CD8-positive, alpha-beta memory T cell (primary cell): ENCODE measurements at regions not wholly inside any gene's neighbourhood (a gene's known extent, or its start where the extent isn't known, plus 50 kb on each side); places are given as distances from the start of the nearest gene placed in this dataset.

ENCODE experiments used
- CTCF ChIA-PET: fragments of 350-600 bp; sonication (Branson Sonifier 250); formaldehyde crosslinking; loops from one replicate; lab custom pipeline; 2021; ENCODE audit warnings: antibody characterized with exemption; lab: Charles Lee
- POLR2A ChIA-PET: fragments of 350-600 bp; sonication (Branson Sonifier 250); formaldehyde crosslinking; loops from one replicate; lab custom pipeline; 2021; ENCODE audit warnings: antibody characterized with exemption; lab: Charles Lee
- DNase-seq, 5 donors: peaks; one replicate each; pipeline versions ENCODE4 v3.0.0 to v3.0.0-alpha.2; 2020 to 2022; ENCODE audit warnings: mixed read lengths in 1 of 5
- H3K27ac ChIP-seq: one replicate; pipeline ENCODE4 v1.7.0; 2013; ENCODE audit warnings: low read depth, mild to moderate bottlenecking, low read length, moderate library complexity
- H3K27me3 ChIP-seq: 2 replicates; pipeline ENCODE4 v1.7.0; 2013; ENCODE audit warnings: low read length, mild to moderate bottlenecking; ENCODE audit not compliant: insufficient read depth, poor library complexity, severe bottlenecking
- H3K36me3 ChIP-seq: 2 replicates; pipeline ENCODE4 v1.7.0; 2013; ENCODE audit warnings: mild to moderate bottlenecking, low read length, moderate library complexity; ENCODE audit not compliant: insufficient read depth
- H3K4me1 ChIP-seq: 2 replicates; pipeline ENCODE4 v1.7.0; 2013; ENCODE audit warnings: mild to moderate bottlenecking, low read length, moderate library complexity; ENCODE audit not compliant: insufficient read depth
- H3K4me3 ChIP-seq: 2 replicates; pipeline ENCODE4 v1.7.0; 2013; ENCODE audit warnings: mild to moderate bottlenecking, low read length
- H3K9me3 ChIP-seq: 2 replicates; pipeline ENCODE4 v1.7.0; 2013; ENCODE audit warnings: mild to moderate bottlenecking, low read length
- H3K27ac Mint-ChIP-seq, 8 donors: one replicate each; pipeline ENCODE4 v1.8.0; 2020 to 2021; ENCODE audit warnings: mixed read lengths in 8 of 8, mild to moderate bottlenecking in 6 of 8, inconsistent platforms in 3 of 8, moderate library complexity in 3 of 8
- H3K27me3 Mint-ChIP-seq, 2 donors: one replicate each; pipeline ENCODE4 v1.8.0; 2020 to 2021; ENCODE audit warnings: mixed read lengths in 2 of 2, mild to moderate bottlenecking in 1 of 2, moderate library complexity in 1 of 2
- H3K36me3 Mint-ChIP-seq, 3 donors: one replicate each; pipeline ENCODE4 v1.8.0; 2020 to 2021; ENCODE audit warnings: mixed read lengths in 3 of 3, inconsistent platforms in 1 of 3, mild to moderate bottlenecking in 1 of 3
- H3K4me1 Mint-ChIP-seq, 3 donors: one replicate each; pipeline ENCODE4 v1.8.0; 2020 to 2021; ENCODE audit warnings: mixed read lengths in 3 of 3, inconsistent platforms in 1 of 3, mild to moderate bottlenecking in 1 of 3
- H3K4me3 Mint-ChIP-seq, 7 donors: one replicate each; pipeline ENCODE4 v1.8.0; 2020 to 2021; ENCODE audit warnings: mixed read lengths in 7 of 7, mild to moderate bottlenecking in 6 of 7, moderate library complexity in 4 of 7, inconsistent platforms in 2 of 7
- H3K9me3 Mint-ChIP-seq, 5 donors: one replicate each; pipeline ENCODE4 v1.8.0; 2020 to 2022; ENCODE audit warnings: mixed read lengths in 5 of 5, mild to moderate bottlenecking in 3 of 5, moderate library complexity in 2 of 5, inconsistent platforms in 1 of 5

DNA sequence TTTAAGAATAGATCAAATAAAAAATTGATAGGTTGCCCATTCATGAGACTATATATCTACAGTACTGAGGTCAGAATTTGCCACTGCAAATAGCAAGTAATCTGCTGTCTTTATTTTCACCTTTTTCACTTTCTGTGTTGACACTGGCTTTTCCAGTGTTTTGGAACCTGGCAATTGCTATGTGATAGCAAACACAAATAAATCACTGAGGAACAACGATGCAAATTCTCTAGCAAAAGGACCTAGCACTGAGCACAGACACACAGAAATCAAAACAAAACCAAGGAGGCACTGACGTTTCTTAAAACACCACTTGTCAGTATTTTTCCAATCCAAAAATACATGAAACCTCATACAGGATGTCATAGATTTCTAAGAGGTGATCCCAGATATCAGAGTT, 210.7 kb downstream of the DHX15 start:
- no peaks in the 10 kb centered on the region for H3K36me3 Mint-ChIP-seq
- CTCF ChIA-PET, result no interaction called here

DNA sequence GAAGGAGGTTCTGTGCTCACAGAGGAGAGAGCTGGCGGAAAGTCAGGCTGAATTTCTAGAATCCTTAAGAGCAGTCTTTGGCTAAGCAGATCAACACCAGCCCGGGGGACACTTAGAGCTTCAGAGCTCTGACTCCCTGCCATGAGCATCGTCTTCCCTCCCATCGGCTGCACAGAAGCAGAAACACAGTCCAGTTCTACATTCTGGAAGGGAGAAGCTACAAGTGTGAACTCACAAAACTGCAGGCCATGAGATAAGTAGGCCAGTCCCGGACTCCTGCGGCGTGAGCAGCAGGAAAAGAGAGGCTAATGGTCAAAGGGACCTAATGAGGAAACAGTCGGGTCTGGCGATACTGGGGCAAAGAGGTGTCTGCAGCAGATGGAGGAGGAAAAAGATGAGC, 211.5 kb downstream of the DHX15 start:
- ChIA-PET CTCF (no interaction called here), POLR2A (no interaction called here)
- Mint-ChIP-seq H3K27ac (no peak overlapping the region), H3K4me3 (no peak overlapping the region), H3K36me3 (no peaks in the 10 kb centered on the region), H3K4me1 (no peaks in the 10 kb centered on the region), H3K27me3 (no peaks in the 10 kb centered on the region), H3K9me3 (peaks cover 0 to 6% (median 3%) of the 10 kb centered on the region in 5 donors)
- Histone ChIP-seq H3K9me3 (no peaks in the 10 kb centered on the region), H3K36me3 (no peaks in the 10 kb centered on the region), H3K4me3 (no peak overlapping the region), H3K27ac (no peak overlapping the region), H3K4me1 (no peaks in the 10 kb centered on the region), H3K27me3 (no peaks in the 10 kb centered on the region)
- no peak for DNase-seq

More for the DNA sequence above, 210.7 kb downstream of the DHX15 start:
- Histone ChIP-seq H3K27ac (no peak overlapping the region), H3K4me3 (no peak overlapping the region), H3K27me3 (no peaks in the 10 kb centered on the region), H3K4me1 (no peaks in the 10 kb centered on the region), H3K36me3 (no peaks in the 10 kb centered on the region), H3K9me3 (no peaks in the 10 kb centered on the region)
- Mint-ChIP-seq H3K27me3 (no peaks in the 10 kb centered on the region), H3K9me3 (peaks cover 0 to 6% (median 3%) of the 10 kb centered on the region in 5 donors), H3K4me3 (no peak overlapping the region), H3K4me1 (no peaks in the 10 kb centered on the region), H3K27ac (no peak overlapping the region)
- POLR2A ChIA-PET, result no interaction called here
- no peak for DNase-seq

DNA sequence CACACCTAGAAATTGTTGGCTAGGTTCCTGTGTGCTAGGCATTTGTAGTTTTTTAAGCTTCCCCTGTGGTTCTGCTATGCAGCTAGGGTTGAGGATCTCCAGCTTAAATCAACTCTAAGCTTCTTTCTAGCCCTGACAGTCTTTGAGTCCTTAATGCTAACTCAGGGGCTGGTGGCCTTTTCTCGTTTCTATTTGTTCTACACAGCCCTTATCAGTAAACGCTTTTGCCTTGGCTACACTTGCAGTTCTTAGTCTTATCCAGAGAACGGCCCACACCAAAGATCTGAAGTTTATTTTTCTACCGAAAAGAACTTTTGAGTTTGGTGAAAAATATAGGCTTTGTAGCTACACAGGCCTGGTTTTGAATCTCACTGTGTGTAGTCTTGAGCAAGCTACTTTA, 212.0 kb downstream of the DHX15 start:
- H3K4me3 Mint-ChIP-seq, result no peak overlapping the region
- no peak overlapping the region for H3K27ac Mint-ChIP-seq
- CTCF ChIA-PET, result no interaction called here
- no peaks in the 10 kb centered on the region for H3K36me3 Mint-ChIP-seq
- Histone ChIP-seq H3K4me1 (no peaks in the 10 kb centered on the region), H3K4me3 (no peak overlapping the region), H3K36me3 (no peaks in the 10 kb centered on the region), H3K27me3 (no peaks in the 10 kb centered on the region), H3K27ac (no peak overlapping the region), H3K9me3 (no peaks in the 10 kb centered on the region)
- no peaks in the 10 kb centered on the region for H3K27me3 Mint-ChIP-seq
- no peak for DNase-seq
- POLR2A ChIA-PET, result no interaction called here
- no peaks in the 10 kb centered on the region for H3K4me1 Mint-ChIP-seq
- H3K9me3 Mint-ChIP-seq, result peaks cover 0 to 5% (median 3%) of the 10 kb centered on the region in 5 donors

DNA sequence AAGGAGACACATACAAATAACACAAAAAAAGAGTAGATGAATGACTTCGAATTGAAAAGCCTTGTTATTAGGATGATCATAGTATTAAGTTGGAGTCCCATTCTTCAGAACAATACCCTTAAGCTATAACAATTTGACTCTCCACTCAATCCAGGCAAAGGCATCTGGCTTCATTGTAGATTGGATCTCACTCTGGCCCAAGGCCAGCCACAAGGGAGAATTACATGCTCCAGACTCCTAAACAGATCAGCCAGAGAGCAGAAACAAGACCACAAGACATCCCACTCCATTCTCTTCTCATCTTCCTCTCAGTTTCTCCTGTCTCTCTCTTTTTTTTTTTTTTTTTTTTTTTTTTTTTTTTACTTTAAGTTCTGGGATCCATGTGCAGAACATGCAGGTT, 213.9 kb downstream of the DHX15 start:
- Histone ChIP-seq H3K27me3 (no peaks in the 10 kb centered on the region), H3K4me3 (no peak overlapping the region), H3K27ac (no peak overlapping the region), H3K36me3 (no peaks in the 10 kb centered on the region), H3K4me1 (no peaks in the 10 kb centered on the region), H3K9me3 (no peaks in the 10 kb centered on the region)
- Mint-ChIP-seq H3K9me3 (peaks cover 0 to 5% (median 3%) of the 10 kb centered on the region in 5 donors), H3K27ac (no peak overlapping the region), H3K27me3 (no peaks in the 10 kb centered on the region), H3K4me1 (no peaks in the 10 kb centered on the region), H3K4me3 (no peak overlapping the region), H3K36me3 (no peaks in the 10 kb centered on the region)
- ChIA-PET POLR2A (no interaction called here), CTCF (no interaction called here)
- no peak for DNase-seq

GRCh38 chr4:24369507-24370029, 214.8 kb downstream of the DHX15 start:
- Mint-ChIP-seq H3K27me3 (no peaks in the 10 kb centered on the region), H3K4me3 (no peak overlapping the region), H3K4me1 (no peaks in the 10 kb centered on the region), H3K36me3 (no peaks in the 10 kb centered on the region), H3K27ac (no peak overlapping the region), H3K9me3 (peaks cover 0 to 5% (median 3%) of the 10 kb centered on the region in 5 donors)
- Histone ChIP-seq H3K36me3 (no peaks in the 10 kb centered on the region), H3K4me1 (no peaks in the 10 kb centered on the region), H3K27me3 (no peaks in the 10 kb centered on the region), H3K27ac (no peak overlapping the region), H3K4me3 (no peak overlapping the region), H3K9me3 (no peaks in the 10 kb centered on the region)
- ChIA-PET CTCF (no interaction called here), POLR2A (no interaction called here)
- no peak for DNase-seq

DNA sequence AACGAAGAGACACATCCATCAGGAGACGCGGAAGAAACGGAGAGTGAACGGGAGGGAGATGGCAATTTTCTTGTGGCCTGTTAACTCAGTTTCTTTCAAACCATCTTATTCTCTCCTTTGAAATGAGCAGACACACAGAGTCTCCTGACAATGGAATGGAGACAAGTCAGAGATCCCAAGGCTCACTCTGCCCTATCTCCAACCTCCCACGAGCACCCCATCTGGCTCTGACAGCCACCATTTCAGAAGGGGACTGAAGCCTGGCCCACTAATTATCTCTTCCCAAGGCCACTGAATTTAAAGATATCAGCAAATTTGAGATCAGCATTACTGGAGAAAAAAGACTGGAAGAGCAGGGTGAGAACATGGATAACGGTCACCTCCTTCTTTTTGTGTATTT, 215.6 kb downstream of the DHX15 start:
- ChIA-PET POLR2A (no interaction called here), CTCF (no interaction called here)
- no peaks in the 10 kb centered on the region for H3K27me3 Mint-ChIP-seq

DNA sequence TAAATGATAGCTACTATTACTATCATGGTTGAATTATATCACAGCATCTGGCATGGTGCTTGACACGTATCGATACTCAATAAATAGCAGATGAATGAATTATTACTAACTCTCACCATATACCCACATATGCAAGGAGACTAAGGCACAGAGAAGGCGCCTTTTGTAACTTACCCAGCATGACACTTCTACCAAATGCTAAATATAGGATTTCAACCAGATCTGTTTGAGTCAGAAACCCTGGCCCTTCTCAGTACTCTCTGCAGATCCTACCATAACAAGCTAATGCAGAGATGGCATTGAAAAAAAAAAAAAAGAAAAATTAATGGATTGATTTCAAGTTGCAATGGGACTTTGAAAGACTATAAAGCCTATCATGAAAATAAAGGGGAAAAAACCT, 219.5 kb downstream of the DHX15 start:
- POLR2A ChIA-PET, result no interaction called here
- Histone ChIP-seq H3K27me3 (no peaks in the 10 kb centered on the region), H3K36me3 (no peaks in the 10 kb centered on the region), H3K4me1 (no peaks in the 10 kb centered on the region), H3K4me3 (no peak overlapping the region), H3K27ac (no peak overlapping the region), H3K9me3 (no peaks in the 10 kb centered on the region)
- Mint-ChIP-seq H3K27me3 (no peaks in the 10 kb centered on the region), H3K27ac (no peak overlapping the region), H3K4me1 (no peaks in the 10 kb centered on the region), H3K4me3 (no peak overlapping the region), H3K36me3 (no peaks in the 10 kb centered on the region), H3K9me3 (peaks cover 0 to 3% (median 0%) of the 10 kb centered on the region in 5 donors)
- CTCF ChIA-PET, result no interaction called here
- DNase-seq, result no peak

More for the DNA sequence above, 215.6 kb downstream of the DHX15 start:
- H3K27ac Mint-ChIP-seq, result no peak overlapping the region
- H3K36me3 Mint-ChIP-seq, result no peaks in the 10 kb centered on the region
- no peaks in the 10 kb centered on the region for H3K36me3 ChIP-seq
- no peaks in the 10 kb centered on the region for H3K4me1 ChIP-seq
- no peaks in the 10 kb centered on the region for H3K4me1 Mint-ChIP-seq
- no peak for DNase-seq
- no peak overlapping the region for H3K27ac ChIP-seq
- no peaks in the 10 kb centered on the region for H3K9me3 ChIP-seq
- H3K27me3 ChIP-seq, result no peaks in the 10 kb centered on the region
- no peak overlapping the region for H3K4me3 ChIP-seq
- peaks cover 0 to 5% (median 3%) of the 10 kb centered on the region in 5 donors for H3K9me3 Mint-ChIP-seq
- H3K4me3 Mint-ChIP-seq, result no peak overlapping the region

DNA sequence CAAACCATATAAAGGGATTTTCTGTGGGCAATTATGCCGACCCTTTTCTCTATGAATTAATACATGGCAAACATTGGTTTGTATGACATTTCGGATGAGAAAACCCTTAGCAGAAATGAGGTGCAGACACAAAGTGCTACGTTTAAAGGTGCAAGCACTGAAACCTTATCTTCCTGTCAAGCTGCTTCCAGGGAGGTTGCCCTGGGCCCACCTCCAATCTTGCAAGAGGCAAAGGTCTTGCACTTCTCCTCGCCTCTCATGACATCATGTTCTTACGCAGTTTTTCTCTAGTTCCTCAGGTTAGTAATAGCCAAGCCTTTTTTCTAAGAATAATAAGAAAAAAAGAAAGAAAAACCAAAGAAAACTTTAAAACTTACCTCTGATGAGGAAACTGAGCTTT, 220.1 kb downstream of the DHX15 start:
- Mint-ChIP-seq H3K36me3 (no peaks in the 10 kb centered on the region), H3K4me1 (no peaks in the 10 kb centered on the region), H3K27me3 (no peaks in the 10 kb centered on the region), H3K9me3 (peaks cover 0 to 3% (median 0%) of the 10 kb centered on the region in 5 donors), H3K4me3 (no peak overlapping the region), H3K27ac (no peak overlapping the region)
- Histone ChIP-seq H3K27me3 (no peaks in the 10 kb centered on the region), H3K9me3 (no peaks in the 10 kb centered on the region), H3K4me3 (no peak overlapping the region), H3K36me3 (no peaks in the 10 kb centered on the region), H3K4me1 (no peaks in the 10 kb centered on the region), H3K27ac (no peak overlapping the region)
- no peak for DNase-seq
- CTCF ChIA-PET, result no interaction called here
- POLR2A ChIA-PET, result no interaction called here

DNA sequence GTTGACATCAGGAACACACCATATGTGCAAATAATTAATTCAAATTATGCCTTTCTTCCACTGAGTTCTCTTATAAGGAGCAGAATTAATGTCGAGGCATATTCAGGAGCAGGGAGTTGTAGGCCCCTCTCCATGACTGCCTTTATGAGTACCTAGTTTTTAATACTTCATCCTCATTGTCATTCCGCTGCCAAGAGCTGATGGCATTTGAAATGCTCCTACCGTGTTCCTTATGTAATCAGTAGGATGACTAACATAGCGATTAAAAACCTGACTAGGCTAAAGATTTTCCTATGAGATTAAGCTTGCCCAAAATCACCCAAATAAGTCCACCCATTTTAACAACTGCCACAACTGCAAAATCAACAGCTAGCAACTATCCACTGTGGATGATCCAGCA, 220.6 kb downstream of the DHX15 start:
- H3K36me3 ChIP-seq, result no peaks in the 10 kb centered on the region
- Mint-ChIP-seq H3K36me3 (no peaks in the 10 kb centered on the region), H3K9me3 (peaks cover 0 to 3% (median 0%) of the 10 kb centered on the region in 5 donors), H3K4me3 (no peak overlapping the region), H3K27ac (no peak overlapping the region), H3K27me3 (no peaks in the 10 kb centered on the region), H3K4me1 (no peaks in the 10 kb centered on the region)
- ChIA-PET CTCF (no interaction called here), POLR2A (no interaction called here)
- DNase-seq, result no peak
- no peak overlapping the region for H3K4me3 ChIP-seq
- no peaks in the 10 kb centered on the region for H3K27me3 ChIP-seq
- H3K27ac ChIP-seq, result no peak overlapping the region
- H3K4me1 ChIP-seq, result no peaks in the 10 kb centered on the region
- H3K9me3 ChIP-seq, result no peaks in the 10 kb centered on the region
